GM21737 (cell line): ENCODE measurements at regions not wholly inside any gene's neighbourhood (a gene's known extent, or its start where the extent isn't known, plus 50 kb on each side); places are given as distances from the start of the nearest gene placed in this dataset.

Experiments used
- ATAC-seq: cut with Tn5 transposase; IDR thresholded peaks from one replicate; pipeline ENCODE4 v1.9.1; 2021; ENCODE audit warnings: mild to moderate bottlenecking, moderate library complexity; ENCODE audit not compliant: unreplicated experiment

- ATAC-seq = no peak
These were observed 377.0 kb upstream of the TNRC6C start for GRCh38 chr17:77581480-77581879.

DNA sequence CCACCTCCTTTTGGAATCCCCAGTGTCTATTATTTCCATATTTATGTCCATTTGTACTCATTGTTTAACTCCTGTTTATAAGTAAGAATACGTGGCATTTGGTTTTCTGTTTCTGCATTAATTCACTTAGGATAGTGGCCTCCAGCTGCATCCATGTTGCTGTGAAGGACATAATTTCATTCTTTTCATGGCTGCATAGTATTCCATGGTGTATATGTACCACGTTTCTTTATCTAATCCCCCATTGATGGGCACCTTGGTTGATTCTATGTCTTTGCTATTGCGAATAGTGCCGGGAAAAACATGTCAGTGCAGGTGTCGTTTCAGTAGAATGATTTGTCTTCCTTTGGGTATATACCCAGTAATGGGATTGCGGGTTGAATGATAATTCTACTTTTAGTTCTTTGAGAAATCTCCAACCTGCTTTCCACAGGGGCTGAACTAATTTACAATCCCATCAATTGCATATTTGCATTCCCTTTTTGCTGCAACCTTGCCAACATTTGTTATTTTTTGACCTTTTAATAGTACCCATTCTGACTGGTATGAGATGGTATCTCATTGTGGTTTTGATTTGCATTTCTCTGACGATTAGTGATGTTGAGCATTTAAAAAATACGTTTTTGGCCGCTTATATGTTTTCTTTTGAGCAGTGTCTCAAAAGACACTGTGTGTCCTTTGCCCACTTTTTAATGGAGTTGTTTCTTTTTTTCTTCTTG is 373.2 kb upstream of the TNRC6C start:
- ATAC-seq = no peak

DNA sequence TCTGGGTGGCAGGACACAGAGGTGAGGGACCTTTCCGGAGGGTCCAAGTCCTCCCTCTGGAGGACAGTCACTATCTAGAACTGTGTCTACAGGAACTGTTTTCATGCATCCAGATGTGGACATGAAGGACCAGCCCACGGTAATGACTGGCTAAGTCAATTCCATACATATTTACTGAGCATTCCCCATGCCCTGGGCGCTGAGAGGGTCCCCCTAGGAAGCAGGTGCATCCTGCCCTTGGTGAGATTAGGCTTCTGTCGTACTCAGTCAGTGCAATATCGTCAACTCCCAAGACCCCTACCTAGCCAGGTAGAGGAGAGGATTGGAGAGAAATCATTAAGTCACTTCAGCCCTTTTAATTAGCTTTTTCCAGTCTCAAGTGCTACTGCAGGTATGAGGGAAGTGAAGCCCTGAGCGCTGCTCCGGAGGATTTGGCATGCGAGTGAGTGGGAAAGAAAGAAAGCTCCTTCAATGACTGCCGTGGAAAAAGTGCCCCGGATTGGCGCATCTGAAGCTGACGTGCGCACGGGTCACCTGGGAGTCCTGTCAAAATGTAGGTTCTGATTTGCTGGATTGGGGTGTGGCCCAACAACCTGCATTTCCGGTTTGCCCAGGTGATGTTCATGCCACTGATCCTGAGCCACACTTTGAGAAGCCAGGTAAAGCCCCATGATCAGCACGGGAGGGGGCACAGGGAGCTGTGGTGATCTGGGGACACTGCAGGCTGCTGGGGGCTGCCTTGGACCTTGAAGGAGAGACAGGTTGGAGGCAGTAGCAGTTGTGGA is 367.4 kb upstream of the TNRC6C start:
- no peak for ATAC-seq

DNA sequence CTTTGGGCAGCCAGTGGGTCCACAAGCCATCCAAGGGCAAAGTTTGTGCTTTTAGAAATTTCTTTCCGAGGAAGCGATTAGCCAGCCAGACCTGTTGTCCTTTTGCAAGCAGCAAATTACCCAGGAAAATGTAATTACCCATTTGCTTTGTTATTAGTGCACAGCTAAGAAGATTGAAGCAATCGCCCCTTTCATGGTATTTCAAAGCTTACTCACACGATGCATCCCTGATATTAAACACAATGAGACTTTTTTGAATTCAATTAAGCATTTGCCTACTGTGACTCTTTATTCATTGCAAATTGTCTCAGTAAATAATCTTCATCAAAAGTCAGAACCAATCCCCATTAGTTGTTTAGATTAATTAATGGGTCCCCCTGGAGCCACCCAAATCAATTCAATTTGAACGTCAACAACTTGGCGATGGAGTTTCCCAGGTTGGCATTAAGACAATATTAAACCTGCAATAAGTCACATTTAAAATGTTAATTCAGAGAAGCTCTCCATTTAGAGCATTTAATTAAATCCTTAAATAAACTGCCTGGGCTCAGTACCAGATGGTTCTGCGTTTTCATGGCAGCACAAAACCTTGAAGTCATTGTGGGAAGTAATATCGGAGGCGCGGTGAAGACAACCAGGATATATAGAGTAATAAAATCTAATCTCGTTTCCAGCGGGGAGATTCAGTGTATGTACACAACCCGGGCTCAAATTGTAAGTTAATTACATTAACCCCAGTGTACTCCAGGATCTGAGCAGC is 366.2 kb upstream of the TNRC6C start:
- ATAC-seq = no peak

- no peak for ATAC-seq
These were observed 365.4 kb upstream of the TNRC6C start for GRCh38 chr17:77593081-77593480.

DNA sequence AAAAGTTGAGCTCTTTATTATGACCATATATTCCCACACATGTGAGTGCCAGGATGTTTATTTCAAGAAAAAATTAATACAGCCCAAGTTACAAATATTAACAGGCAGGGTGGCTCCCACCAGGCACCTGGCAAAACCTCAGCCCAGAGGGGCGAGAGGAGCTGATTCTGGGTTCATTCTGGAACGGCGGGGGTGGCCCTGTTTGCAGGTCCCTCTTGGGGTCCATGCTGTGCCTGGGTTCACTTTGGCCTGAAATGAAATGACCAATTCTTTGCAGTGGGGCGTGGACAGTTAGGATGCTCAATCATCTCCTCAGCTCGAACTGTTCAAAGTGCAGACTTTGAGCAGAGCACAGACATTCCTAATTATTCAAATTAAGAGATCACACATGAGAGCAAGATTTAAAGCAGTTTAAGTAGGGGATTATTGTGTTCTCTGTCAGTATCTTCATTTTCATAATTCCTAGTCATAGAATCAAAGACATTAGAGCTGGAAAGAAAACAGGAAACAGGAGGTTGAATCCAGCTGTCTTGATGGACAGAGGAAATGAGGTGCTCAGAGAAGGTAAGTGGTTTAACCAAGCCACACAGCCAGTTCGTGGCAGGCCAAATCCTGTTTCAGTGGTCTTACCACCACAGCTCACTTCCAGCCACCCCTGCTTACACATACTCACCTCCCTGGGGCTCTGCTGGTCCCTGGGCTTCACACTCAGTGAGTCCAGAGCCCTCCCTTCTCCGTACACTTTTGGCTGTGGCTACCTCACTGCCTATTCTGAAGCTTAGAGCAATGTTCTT is 363.9 kb upstream of the TNRC6C start:
- no peak for ATAC-seq

DNA sequence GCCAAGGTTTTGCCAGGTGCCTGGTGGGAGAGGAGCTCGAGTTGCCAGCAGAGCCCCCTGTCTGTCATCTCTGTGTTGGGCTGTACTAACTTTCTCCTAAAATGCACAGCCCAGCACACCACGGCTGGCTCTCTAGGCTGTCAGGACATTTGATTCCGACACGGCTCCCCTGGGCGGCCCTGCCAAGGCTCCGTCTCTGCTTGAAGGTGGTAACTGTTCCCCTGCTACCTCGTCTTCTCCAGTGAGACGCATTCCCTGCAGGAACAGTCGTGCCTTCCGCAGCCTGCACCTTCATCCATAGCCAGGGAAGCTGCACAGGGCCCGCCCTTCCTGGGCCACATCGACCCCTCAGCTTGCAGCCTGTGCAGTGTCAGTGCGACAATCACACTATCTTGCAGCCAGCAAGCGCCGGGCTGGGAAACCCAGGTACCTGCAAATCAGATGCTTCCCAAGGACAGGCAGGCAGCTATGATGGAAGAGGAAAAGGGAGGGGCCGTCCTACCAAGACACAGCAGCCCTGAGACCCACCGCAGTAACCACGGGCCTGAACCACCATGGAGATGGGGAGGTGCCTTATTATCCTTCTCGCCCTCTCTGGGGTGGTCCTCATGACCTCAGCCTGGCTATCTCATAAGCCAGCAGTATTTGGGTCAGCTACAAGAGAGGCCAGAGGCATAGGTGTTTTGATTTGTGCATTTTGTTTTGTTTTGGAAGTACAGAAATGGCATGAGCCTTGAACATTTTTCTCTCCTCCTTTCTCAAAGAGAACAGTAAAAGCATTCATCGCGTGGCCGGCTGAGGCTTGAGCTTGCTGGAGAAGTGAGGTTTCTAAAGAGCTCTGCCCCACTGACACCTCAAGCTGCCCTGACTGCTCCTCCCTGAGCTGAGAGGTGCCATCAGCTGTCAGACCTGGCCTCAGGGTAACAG is 361.7 kb upstream of the TNRC6C start:
- ATAC-seq = no peak

DNA sequence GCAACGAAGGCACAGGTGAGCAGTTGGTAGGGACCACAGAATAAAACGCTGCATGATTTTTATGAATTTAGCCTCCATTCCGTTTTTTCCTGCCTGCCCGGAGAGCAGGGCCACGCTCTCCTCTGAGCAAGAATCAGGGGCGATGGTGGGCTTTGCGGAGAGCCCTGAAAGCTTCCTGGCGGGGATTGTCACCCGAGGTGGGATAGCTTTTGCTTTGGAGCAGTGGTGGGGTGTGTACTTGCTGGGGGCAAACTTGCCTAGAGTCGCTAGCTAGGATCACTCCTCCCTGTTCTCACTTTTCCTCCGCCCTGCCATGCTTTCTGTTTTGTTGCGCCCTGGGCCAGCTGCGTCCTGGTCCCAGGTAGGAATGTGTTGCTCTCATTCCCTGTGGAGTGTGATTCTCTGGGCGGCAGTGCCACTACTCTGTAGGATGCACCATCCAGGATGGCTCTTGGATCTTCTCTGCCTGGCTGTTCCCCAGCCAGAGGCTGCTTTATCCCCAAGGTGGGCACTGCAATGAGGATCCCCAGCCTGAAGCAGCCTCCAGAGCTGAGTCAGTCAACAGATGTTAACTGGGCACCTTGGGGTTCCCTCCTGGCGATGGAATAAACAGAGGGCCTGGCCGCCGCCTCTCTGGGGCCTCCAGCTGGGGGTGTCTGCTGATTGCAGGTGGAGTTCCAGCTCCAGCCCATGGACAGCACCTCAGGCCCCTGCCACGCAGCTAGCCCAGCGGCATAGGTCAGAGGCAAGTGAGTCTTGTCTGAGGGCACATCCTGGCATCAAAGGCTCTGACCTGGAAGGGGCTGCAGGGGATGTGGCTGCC is 360.9 kb upstream of the TNRC6C start:
- no peak for ATAC-seq

- no peak for ATAC-seq
These were observed 360.3 kb upstream of the TNRC6C start for GRCh38 chr17:77598241-77598620.

GRCh38 chr17:77599699-77600098 is 358.8 kb upstream of the TNRC6C start:
- no peak for ATAC-seq

DNA sequence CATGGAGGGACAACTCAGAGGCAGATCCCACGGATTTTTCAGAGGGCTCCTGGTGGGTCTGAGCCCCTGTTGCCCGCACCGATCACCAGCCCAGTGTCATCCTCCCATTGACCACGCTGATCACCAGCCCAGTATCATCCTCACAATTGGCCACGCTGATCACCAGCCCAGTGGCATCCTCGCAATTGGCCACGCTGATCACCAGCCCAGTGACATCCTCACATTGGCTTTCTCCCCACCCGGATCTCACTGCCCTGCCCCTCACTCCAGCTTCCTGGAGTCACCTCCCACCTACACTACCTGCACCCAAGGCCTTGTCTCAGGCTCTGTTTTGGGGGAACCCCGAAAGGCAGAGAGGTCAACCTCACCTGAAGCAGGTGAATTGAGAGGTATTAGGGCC is 358.2 kb upstream of the TNRC6C start:
- ATAC-seq = no peak

DNA sequence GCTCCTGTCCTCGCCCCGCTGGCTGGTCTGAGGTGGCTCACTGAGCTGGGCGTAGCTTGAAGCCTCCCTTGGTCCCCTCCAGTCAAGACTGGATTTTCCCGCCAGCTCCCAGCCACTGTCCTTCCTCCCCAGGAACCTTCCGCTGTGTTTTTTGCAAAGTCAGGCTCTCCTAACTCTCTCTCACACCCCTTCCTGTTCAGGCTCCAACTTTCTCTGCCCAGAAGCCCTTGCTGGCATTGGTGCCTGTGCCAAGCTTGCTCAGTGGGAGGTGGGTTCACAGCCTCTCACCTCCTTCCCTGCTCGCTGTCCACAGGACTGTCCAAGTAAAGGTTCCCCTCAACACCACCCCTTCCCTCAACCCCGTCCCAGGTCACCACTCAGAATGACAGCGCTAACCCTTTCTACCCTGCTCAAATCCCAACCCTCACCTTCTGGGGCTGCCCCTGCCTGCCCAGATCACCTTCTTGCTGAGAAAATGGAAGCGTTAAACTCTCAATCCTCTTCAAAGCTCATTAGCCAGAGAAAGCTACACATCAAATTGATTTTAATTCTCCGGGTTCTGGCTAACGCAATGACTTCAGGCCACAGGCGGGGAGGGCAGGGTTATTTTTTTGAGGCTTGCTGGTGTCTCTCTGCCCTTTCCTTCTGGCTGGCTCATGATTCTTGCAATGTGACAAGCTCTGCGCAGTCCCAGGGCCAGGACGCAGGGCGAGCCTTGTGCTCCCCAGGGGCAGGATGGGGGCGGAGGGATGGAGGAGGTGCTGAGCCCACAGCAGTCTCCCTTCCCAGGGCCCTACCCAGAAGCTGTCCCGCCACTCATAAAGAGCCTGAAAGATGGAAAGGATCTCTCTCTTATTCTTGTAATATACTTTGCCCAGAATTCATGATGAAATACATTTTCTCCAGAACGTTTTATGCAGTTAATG is 357.2 kb upstream of the TNRC6C start:
- no peak for ATAC-seq

GRCh38 chr17:77602062-77602746 is 356.3 kb upstream of the TNRC6C start:
- ATAC-seq = no peak

- no peak for ATAC-seq
These were observed 355.4 kb upstream of the TNRC6C start for GRCh38 chr17:77602883-77603640.

DNA sequence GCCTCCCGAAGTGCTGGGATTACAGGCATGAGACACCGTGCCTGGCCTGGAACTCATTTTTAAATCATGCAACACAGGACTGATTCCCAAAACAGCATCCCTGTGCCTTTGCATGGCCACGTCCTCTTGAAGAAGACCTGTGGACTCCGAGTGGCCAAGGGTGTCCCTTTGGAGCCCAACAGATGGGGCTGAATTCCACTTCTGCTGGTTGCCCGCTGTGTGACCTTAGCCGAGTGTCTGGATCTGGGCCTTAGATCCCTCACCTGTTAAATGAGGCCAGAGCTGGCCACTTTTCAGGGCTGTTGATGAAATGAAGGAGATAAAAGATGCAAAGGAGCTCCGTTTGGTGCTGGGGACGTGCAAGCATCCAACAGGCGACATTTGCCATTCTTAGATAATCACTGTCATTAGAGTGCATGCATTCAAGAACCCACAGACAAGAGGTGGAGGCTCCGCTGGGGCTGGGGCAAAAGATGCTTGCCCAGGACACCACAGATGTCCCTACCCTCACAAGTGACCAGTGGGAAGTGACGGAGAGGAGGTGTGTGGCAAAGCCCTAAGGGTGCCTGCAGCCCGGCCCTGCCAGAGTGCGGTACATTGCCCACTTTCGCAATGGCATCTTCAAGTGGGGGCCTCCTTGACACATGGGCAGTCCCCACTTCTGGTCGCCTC is 354.1 kb upstream of the TNRC6C start:
- no peak for ATAC-seq

DNA sequence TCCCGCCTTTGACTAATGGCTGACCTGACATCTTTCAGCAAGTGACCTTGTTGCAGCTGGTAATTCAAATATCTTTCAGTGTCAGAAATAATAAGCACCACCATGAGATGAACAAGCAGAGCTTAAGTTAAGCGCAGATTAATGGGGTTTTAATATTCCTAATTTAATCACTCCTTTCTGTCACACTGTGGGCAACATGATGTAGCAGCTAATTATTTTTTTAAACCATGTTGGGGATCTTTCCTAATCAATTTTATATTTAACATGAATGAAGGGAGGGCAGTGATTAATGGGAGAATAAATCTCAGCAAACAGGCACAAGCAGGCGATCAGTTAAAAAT is 353.6 kb upstream of the TNRC6C start:
- ATAC-seq = no peak
